ENCODE measurements at regions not wholly inside any gene's neighbourhood (a gene's known extent, or its start where the extent isn't known, plus 50 kb on each side); places are given as distances from the start of the nearest gene placed in this dataset.
A peak's percentile ranks its signal among the peaks of the same experiment; 100 is the strongest.

GRCh38 chr4:41323179-41323578 lies 66.5 kb downstream of the UCHL1 start:
- DNase-seq (ENCODE audit: low read depth), result peak; percentile 48
- TF ChIP-seq CTCF (conservative IDR thresholded peaks at IDR 0.05; ENCODE audit: low read depth, low read length), result no peak
- no peak overlapping the region for H3K4me3 ChIP-seq (ENCODE audit: low read depth, low read length)

GRCh38 chr4:41323706-41324105 lies 67.0 kb downstream of the UCHL1 start:
- no peak overlapping the region for H3K4me3 ChIP-seq (ENCODE audit: low read depth, low read length)
- peak; percentile 6 for DNase-seq (ENCODE audit: low read depth)
- TF ChIP-seq CTCF (conservative IDR thresholded peaks at IDR 0.05; ENCODE audit: low read depth, low read length), result no peak

DNA sequence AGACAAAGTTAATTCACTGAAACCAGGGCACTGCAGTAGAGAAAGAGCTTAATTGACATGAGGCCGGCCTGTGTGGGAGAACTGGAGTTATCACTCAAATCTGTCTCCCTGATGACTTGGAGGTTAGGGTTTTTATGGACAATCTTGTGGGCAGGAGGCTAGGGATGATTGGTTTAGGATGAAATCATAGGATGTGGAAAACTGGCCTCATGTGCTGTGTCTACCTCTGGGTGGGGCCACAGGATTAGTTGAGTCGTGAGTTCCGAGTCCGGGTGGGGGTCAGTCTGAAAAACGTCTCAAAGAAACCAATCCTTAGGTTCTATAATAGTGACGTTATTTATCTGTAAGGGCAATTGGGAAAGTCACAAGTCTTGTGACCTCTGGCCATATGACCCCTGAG lies 68.1 kb downstream of the UCHL1 start:
- no peak overlapping the region for H3K4me3 ChIP-seq (ENCODE audit: low read depth, low read length)
- TF ChIP-seq CTCF (conservative IDR thresholded peaks at IDR 0.05; ENCODE audit: low read depth, low read length), result no peak
- DNase-seq (ENCODE audit: low read depth), result no peak

DNA sequence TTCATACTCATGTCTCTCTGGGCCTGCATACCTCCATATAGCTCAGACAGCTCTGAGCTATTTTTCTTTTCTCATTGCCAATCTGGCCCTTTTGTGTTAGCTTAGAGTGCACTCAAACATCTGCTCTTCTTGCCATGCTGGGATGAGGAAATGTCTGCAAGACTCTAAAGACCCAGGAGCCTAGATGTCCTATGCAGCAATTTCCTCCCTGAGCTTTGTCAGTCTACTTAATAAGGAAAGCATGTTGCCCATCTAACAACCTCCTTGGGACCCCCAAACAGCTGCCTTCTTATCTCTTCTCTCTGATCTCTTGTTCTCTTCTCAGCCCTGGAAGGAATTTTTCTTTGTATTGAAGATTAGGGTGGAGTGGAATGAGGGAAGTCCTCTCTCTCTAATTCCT lies 69.2 kb downstream of the UCHL1 start:
- DNase-seq (ENCODE audit: low read depth), result no peak
- no peak overlapping the region for H3K4me3 ChIP-seq (ENCODE audit: low read depth, low read length)
- no peak for TF ChIP-seq CTCF (conservative IDR thresholded peaks at IDR 0.05; ENCODE audit: low read depth, low read length)

GRCh38 chr4:41326776-41327175 lies 70.0 kb downstream of the UCHL1 start:
- DNase-seq (ENCODE audit: low read depth), result no peak
- no peak for TF ChIP-seq CTCF (conservative IDR thresholded peaks at IDR 0.05; ENCODE audit: low read depth, low read length)

DNA sequence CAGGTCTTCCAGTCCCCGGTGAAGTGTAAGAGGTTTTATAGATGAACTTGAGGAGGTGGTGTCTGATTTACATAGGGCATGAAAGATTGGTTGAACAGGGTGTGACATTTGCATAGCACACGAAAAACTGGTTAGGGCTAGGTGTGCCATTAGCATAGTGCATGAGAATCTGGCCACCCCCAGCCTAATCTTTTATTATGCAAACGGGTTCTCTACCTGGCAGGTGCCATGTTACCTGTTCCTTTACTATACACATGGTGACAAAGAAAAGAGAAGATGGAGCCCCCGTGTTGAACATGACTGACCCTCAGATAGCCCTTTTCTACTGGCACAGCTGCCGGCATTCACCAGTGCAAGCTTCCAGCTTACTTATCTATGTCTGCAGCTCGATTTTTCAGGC lies 71.0 kb downstream of the UCHL1 start:
- DNase-seq (ENCODE audit: low read depth), result no peak
- no peak for TF ChIP-seq CTCF (conservative IDR thresholded peaks at IDR 0.05; ENCODE audit: low read depth, low read length)

More at GRCh38 chr4:41326776-41327175, 70.0 kb downstream of the UCHL1 start:
- no peak overlapping the region for H3K4me3 ChIP-seq (ENCODE audit: low read depth, low read length)

DNA sequence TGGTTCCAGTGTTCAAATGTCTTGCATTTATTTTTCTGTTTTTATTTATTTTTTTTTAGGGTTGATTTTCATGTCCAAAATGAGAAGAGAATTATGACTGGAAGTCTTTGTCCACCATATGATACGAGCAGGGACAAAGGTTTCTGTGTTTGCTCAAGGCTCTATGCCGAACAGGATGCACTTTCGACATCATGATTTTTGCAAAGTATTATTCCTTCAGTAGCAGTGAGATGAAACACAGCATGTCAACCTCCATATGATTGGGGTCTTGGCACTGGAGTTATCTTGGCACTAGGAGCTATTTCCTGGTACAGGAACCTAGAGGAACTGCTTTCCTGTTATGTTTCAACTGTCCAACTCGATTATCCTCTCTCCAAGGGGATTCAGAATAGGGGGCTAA lies 72.6 kb downstream of the UCHL1 start:
- H3K4me3 ChIP-seq (ENCODE audit: low read depth, low read length), result no peak overlapping the region
- TF ChIP-seq CTCF (conservative IDR thresholded peaks at IDR 0.05; ENCODE audit: low read depth, low read length), result no peak
- DNase-seq (ENCODE audit: low read depth), result no peak

More for the DNA sequence above, 71.0 kb downstream of the UCHL1 start:
- no peak overlapping the region for H3K4me3 ChIP-seq (ENCODE audit: low read depth, low read length)
